ENCODE measurements at regions not wholly inside any gene's neighbourhood (a gene's known extent, or its start where the extent isn't known, plus 50 kb on each side); places are given as distances from the start of the nearest gene placed in this dataset.

- CTCF ChIA-PET: no interaction called here
- no peak for DNase-seq (ENCODE audit: low read depth, low spot score)
- POLR2A ChIA-PET: no interaction called here
- Histone ChIP-seq H3K27me3 (ENCODE audit: control insufficient read depth, insufficient read depth, low read length) (no peaks in the 10 kb centered on the region), H3K9me3 (ENCODE audit: control insufficient read depth, insufficient read depth, low read length) (peaks cover 9% of the 10 kb centered on the region), H3K27ac (ENCODE audit: low read depth, low read length) (no peak overlapping the region), H3K4me3 (ENCODE audit: low read depth, low read length) (no peak overlapping the region)
- no peak for TF ChIP-seq CTCF (IDR thresholded peaks at IDR 0.05; ENCODE audit: low read depth, low read length)
Observed at GRCh38 chr15:85305050-85305449, 75.4 kb upstream of the AKAP13 start.

DNA sequence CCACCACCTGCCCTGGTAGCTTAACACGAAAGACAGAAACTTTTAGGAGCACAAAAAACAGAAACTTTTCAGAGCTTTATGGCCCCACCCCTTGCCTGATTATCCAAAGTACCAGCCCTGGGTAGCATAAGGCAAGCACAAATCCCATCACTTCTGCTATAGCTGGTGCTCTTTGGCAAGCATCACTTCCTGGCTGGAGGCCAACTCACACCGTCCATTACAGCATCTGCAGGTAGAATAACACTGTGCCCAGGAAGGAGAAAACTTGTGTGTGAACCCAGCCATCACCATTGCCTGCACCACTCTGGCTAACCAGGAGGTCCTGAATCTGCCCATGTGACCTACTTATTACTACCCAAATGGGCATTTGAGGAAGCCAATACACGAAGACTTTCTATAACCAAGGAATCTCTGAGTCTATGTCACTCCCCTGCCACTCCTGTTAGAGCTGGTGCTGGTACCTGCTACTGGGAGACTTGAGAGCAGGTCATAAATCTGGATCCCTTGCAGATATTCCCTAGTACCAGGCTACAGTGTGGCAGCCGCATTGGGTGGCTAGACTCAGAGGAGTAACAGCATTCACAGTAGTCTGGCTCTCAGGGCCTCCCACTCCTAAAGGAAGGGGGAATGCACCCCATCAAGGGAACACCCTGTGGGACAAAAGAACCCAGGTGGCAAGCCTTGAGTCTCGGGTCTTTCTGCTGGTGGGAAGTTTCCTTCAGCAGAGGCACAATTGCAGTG lies 73.3 kb upstream of the AKAP13 start:
- no peak for DNase-seq (ENCODE audit: low read depth, low spot score)
- POLR2A ChIA-PET: no interaction called here
- H3K4me3 ChIP-seq (ENCODE audit: low read depth, low read length): no peak overlapping the region
- H3K9me3 ChIP-seq (ENCODE audit: control insufficient read depth, insufficient read depth, low read length): peaks cover 9% of the 10 kb centered on the region
- no peak overlapping the region for H3K27ac ChIP-seq (ENCODE audit: low read depth, low read length)
- no peak for TF ChIP-seq CTCF (IDR thresholded peaks at IDR 0.05; ENCODE audit: low read depth, low read length)
- CTCF ChIA-PET: interaction anchor here (0.5 to 1.4 kb wide), 3 partner anchors 11 to 219 kb away, joined by 3 to 4 read pairs (median 3); no protein-coding TSS in a partner anchor
- no peaks in the 10 kb centered on the region for H3K27me3 ChIP-seq (ENCODE audit: control insufficient read depth, insufficient read depth, low read length)

GRCh38 chr15:85307687-85308045 lies 72.7 kb upstream of the AKAP13 start:
- Histone ChIP-seq H3K27ac (ENCODE audit: low read depth, low read length) (no peak overlapping the region), H3K9me3 (ENCODE audit: control insufficient read depth, insufficient read depth, low read length) (peaks cover 9% of the 10 kb centered on the region), H3K4me3 (ENCODE audit: low read depth, low read length) (no peak overlapping the region), H3K27me3 (ENCODE audit: control insufficient read depth, insufficient read depth, low read length) (no peaks in the 10 kb centered on the region)
- POLR2A ChIA-PET: no interaction called here
- DNase-seq (ENCODE audit: low read depth, low spot score): no peak
- CTCF ChIA-PET: interaction anchor here (0.5 to 1.4 kb wide), 2 partner anchors 11 to 219 kb away, joined by 3 to 4 read pairs; no protein-coding TSS in a partner anchor
- TF ChIP-seq CTCF (IDR thresholded peaks at IDR 0.05; ENCODE audit: low read depth, low read length): no peak

GRCh38 chr15:85311647-85312046 lies 68.8 kb upstream of the AKAP13 start:
- Histone ChIP-seq H3K27ac (ENCODE audit: low read depth, low read length) (no peak overlapping the region), H3K27me3 (ENCODE audit: control insufficient read depth, insufficient read depth, low read length) (no peaks in the 10 kb centered on the region), H3K9me3 (ENCODE audit: control insufficient read depth, insufficient read depth, low read length) (peaks cover 2% of the 10 kb centered on the region; the same call in 1 of the 2 replicates), H3K4me3 (ENCODE audit: low read depth, low read length) (no peak overlapping the region)
- POLR2A ChIA-PET: no interaction called here
- CTCF ChIA-PET: interaction anchor here (2.1 to 2.9 kb wide), 3 partner anchors 15 to 194 kb away, joined by 13 to 21 read pairs (median 14); no protein-coding TSS in a partner anchor
- no peak for TF ChIP-seq CTCF (IDR thresholded peaks at IDR 0.05; ENCODE audit: low read depth, low read length)
- DNase-seq (ENCODE audit: low read depth, low spot score): no peak

DNA sequence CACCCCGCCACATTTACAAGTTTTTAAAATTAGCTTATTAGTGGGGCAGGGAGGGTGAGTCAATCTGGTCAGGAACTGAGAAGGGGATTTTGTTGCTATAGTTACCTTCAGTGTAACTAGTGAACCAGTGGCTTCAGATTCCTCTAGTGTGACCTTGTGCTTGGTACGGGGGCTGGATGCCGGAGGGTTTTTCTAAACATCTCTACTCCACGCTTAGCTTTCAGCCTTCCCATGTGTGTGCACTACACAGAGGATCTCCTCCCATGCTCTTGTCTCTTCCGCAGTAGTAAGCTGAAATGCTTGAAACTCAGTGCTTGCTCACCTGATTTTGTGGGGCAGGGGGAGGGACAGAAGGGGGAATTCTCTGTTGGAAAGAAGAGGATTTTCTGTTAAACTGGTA lies 67.9 kb upstream of the AKAP13 start:
- ChIA-PET POLR2A (interaction anchor here (0.8 kb wide), 1 partner anchor 68 kb away, joined by 3 read pairs; the partner anchor contains the start of gene AKAP13), CTCF (interaction anchor here (0.6 to 2.9 kb wide), 10 partner anchors 16 to 417 kb away, joined by 3 to 21 read pairs (median 4); no protein-coding TSS in a partner anchor)
- Histone ChIP-seq H3K27ac (ENCODE audit: low read depth, low read length) (peak overlapping the region; percentile 75), H3K9me3 (ENCODE audit: control insufficient read depth, insufficient read depth, low read length) (no peaks in the 10 kb centered on the region), H3K4me3 (ENCODE audit: low read depth, low read length) (no peak overlapping the region), H3K27me3 (ENCODE audit: control insufficient read depth, insufficient read depth, low read length) (no peaks in the 10 kb centered on the region)
- no peak for DNase-seq (ENCODE audit: low read depth, low spot score)
- no peak for TF ChIP-seq CTCF (IDR thresholded peaks at IDR 0.05; ENCODE audit: low read depth, low read length)

Data from AG04450 (cell line).